ENCODE measurements at regions not wholly inside any gene's neighbourhood (a gene's known extent, or its start where the extent isn't known, plus 50 kb on each side); places are given as distances from the start of the nearest gene placed in this dataset.

DNA sequence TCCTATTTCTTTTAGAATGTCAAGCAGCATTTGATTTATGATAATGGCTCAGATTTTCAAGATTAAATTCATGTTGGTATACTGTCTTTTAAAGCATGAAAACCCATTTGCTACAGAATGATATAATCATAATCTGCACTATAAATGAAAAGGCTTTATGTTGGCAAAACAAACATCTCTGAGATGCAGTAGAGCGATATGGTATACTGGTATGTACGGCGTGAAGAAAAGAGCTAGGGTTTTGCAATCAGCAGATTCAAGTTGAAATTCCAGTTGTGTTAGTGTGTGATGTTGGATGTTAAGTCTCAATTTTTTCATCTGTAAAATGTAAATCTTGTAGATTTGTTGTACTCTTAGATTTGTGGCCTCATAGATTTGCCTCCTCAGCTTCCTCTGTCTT, 53.2 kb upstream of the DYRK2 start:
- peaks cover 10% of the 10 kb centered on the region for H3K9me3 ChIP-seq (ENCODE audit: insufficient read depth, low read length)
- H3K9ac ChIP-seq (ENCODE audit: insufficient read length, low read depth): no peak overlapping the region
- no peaks in the 10 kb centered on the region for H3K4me1 ChIP-seq (ENCODE audit: insufficient read depth, insufficient read length)
- no peaks in the 10 kb centered on the region for H3K36me3 ChIP-seq (ENCODE audit: insufficient read depth, insufficient read length, low read length)
- no peak for TF ChIP-seq SUZ12 (IDR thresholded peaks at IDR 0.05; ENCODE audit: extremely low read depth, insufficient read depth, insufficient read length)
- no peak for TF ChIP-seq YY1 (IDR thresholded peaks at IDR 0.05; ENCODE audit: insufficient read depth, insufficient read length)
- no peak for TF ChIP-seq ZNF274 (IDR thresholded peaks at IDR 0.05; ENCODE audit: low read depth, low read length)
- H3K4me3 ChIP-seq (ENCODE audit: insufficient read length, low read depth): no peak overlapping the region
- DNase-seq (ENCODE audit: low read depth, low spot score): no peak
- no peaks in the 10 kb centered on the region for H3K27me3 ChIP-seq (ENCODE audit: insufficient read depth, insufficient read length)

DNA sequence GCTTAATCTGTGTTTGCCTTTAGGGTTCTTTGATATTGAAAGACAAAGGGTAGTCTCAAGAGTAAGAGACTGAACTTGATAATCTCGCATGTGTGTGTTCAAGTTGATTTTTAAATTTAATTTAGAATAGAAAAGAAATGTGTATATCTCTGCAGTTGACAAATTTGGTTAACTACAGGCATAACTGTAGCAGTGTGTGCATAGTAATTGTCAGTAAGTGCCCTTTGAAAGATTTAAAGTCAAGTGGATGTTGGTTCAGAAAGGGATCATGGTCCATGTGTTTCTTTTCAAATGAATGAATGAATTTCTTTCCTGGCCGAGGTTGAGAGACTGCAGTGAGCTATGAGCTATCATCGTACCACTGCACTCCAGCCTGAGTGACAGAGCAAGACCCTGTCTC, 49.9 kb upstream of the DYRK2 start:
- no peak for DNase-seq (ENCODE audit: low read depth, low spot score)
- H3K36me3 ChIP-seq (ENCODE audit: insufficient read depth, insufficient read length, low read length): no peaks in the 10 kb centered on the region
- TF ChIP-seq ZNF274 (IDR thresholded peaks at IDR 0.05; ENCODE audit: low read depth, low read length): no peak
- no peak for TF ChIP-seq SUZ12 (IDR thresholded peaks at IDR 0.05; ENCODE audit: extremely low read depth, insufficient read depth, insufficient read length)

More for the DNA sequence above, 49.9 kb upstream of the DYRK2 start:
- Histone ChIP-seq H3K9ac (ENCODE audit: insufficient read length, low read depth) (no peak overlapping the region), H3K27me3 (ENCODE audit: insufficient read depth, insufficient read length) (no peaks in the 10 kb centered on the region), H3K4me1 (ENCODE audit: insufficient read depth, insufficient read length) (no peaks in the 10 kb centered on the region), H3K9me3 (ENCODE audit: insufficient read depth, low read length) (peaks cover 10% of the 10 kb centered on the region), H3K4me3 (ENCODE audit: insufficient read length, low read depth) (no peak overlapping the region)
